GM18907 (cell line): ENCODE measurements at regions not wholly inside any gene's neighbourhood (a gene's known extent, or its start where the extent isn't known, plus 50 kb on each side); places are given as distances from the start of the nearest gene placed in this dataset.

Experiments used
- ATAC-seq: cut with Tn5 transposase; IDR thresholded peaks from one replicate; pipeline ENCODE4 v1.9.1; 2021; ENCODE audit warnings: mild to moderate bottlenecking, moderate library complexity; ENCODE audit not compliant: unreplicated experiment

- peak; percentile 64 for ATAC-seq
These were observed 460.0 kb downstream of the FOXO1 start for GRCh38 chr13:40206241-40207000.

DNA sequence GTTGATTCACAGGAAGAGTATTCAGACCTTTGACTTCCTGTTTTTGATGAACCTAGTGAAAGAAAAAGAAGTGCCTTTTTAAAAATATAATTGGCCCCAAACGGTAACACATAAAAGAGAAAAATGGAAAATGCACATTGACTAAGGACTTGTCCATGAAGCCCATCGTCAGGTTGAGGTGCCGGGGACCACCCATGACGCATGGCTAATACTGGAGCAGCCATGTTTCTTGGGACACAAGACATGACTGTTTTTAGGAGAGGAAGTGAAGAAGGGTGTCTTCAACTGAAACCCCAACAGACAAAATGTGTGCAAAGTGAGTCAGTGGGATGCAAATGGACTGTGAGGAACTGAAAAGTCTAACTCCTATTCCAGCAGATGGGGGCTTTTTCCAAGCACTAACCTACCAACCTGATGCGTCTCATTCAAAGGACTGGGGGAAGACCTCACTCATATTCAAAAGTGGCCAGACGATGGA, 459.4 kb downstream of the FOXO1 start:
- ATAC-seq, result peak; percentile 77

DNA sequence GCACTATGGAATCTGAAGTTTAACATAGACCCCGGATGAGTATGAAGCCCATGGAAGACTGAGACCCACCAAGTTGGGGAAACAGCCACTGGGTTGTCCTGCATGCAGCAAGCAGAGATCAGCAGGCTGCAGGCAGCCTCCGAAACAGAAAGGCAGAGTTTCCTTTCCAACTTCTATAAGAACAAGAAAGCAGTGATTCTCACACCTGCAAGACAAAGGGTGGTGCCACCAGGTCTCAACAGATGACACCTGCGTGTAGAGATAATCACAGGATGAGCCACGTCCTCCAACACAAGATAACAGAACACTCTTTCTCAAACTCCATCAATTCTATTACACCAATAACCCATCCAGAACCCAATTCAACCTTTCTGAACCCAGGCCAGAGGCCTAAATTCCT, 457.9 kb downstream of the FOXO1 start:
- no peak for ATAC-seq

DNA sequence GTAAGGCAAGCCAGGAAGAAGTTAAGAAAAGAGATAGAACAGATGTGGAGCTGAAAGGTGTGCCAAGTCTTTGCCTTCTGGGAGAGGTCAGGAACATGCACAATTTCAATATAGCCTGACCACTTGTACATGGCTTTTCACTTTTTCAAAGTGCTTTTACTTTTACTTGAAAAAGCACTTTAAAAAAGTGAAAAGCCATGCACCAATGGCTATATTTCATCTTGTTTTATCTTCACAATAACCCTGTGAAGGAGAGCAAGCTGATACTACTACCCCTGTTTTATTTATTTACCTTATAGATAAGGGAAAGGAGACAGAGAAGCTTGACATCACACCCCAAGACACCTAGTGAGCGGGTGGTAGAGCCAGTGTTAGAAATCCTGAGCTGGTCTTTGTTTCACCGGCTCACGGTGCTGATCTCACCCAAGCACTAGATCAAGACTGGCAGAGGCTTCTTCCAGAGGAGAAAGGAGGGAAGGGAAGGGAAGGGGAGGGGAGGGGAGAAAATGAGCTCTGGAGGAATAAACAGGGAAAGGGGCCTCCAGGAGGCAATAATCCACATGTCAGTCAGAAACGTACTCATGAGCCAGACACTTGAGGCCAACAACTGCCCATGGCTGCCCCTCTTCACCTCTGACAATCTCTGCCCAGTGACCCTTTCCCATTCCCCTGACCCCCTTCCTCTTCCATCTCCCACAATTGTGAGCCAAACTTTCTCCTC, 455.4 kb downstream of the FOXO1 start:
- ATAC-seq, result no peak

GRCh38 chr13:40211586-40211968, 454.9 kb downstream of the FOXO1 start:
- ATAC-seq, result no peak

DNA sequence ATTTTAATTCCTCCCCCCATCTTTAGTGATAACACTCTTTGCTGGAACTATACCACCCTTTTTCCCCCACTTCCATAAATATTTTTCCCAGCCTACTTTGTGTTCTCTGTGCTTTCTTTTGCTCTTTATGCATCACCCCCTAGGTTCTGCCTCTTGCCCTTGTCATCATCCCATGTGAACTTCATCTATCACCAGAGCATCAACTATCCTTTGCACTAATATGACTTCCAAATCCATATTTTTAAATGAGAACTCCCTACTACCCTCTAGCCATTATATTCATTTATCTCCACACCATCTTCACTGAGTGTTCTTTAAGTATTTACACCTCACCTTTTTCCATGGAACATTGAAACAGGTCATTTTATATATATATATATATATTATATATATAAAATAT, 452.7 kb downstream of the FOXO1 start:
- no peak for ATAC-seq

GRCh38 chr13:40215311-40215710, 451.1 kb downstream of the FOXO1 start:
- ATAC-seq, result no peak

GRCh38 chr13:40215747-40216146, 450.7 kb downstream of the FOXO1 start:
- ATAC-seq, result no peak

GRCh38 chr13:40217675-40218074, 448.8 kb downstream of the FOXO1 start:
- no peak for ATAC-seq

DNA sequence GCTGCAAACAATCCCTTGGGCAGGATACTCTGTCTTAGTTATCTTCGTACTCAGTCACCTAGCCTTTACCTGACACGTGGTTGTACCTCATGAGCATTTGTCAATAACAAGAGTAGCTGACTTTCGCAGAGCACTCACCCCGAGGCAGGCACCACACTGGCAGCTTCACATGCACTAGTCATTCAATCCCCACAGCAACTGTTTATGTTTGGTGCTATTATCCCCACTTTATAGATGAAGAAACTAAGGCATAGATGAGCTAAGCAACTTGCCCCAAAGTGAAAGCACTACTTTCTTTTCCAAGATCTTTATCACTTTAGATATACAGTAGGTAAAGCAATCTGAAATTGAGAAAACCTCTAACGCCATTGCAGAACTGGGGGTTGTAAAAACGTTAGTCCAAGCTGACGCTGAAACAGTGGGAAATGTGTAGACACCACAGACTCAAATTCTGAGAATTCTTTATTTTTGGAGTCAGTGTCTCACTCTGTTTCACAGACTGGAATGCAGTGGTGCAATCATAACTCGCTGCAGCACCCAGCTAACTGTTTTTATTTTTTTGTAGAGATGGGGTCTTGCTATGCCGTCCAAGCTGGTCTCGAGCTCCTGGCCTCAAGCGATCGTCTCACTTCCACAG, 446.0 kb downstream of the FOXO1 start:
- ATAC-seq, result no peak

DNA sequence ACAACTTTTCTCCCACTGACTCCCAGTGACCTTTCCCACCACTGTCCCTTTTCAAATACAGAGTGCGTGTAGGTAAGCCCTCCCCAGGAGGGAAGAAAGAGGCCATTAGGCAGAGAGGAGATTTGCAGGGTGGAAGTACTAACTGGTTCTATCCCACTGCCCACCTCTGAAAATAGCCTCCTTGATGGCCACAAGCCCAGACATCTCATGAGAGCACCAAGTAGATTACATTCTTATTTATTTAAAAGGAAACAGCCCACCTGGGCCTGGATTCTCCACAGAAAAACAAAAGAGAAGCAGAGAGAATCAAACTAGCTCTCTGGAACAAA, 445.3 kb downstream of the FOXO1 start:
- no peak for ATAC-seq

- no peak for ATAC-seq
These were observed 444.8 kb downstream of the FOXO1 start for GRCh38 chr13:40221460-40222201.

- no peak for ATAC-seq
These were observed 442.9 kb downstream of the FOXO1 start for GRCh38 chr13:40223585-40223984.

- no peak for ATAC-seq
These were observed 437.9 kb downstream of the FOXO1 start for GRCh38 chr13:40228496-40228895.

DNA sequence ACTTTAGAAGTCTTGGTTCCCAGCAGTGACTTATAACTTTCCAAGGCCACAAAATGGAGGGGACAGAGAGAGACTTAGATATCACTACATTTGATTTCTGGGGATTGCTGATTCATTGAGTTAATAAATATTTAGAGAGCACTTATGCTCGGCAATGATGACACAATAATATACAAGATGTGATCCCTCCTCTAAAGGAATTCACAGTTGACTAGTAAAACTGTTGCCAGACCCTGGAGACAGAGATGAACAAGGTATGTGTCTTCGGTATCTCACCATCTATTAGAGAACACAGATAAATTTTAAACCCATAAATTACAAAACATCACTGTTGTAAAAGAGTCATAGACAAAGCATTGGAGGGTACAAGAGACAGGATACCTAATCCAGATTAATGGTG, 437.5 kb downstream of the FOXO1 start:
- ATAC-seq, result no peak

- no peak for ATAC-seq
These were observed 435.6 kb downstream of the FOXO1 start for GRCh38 chr13:40230833-40231266.

DNA sequence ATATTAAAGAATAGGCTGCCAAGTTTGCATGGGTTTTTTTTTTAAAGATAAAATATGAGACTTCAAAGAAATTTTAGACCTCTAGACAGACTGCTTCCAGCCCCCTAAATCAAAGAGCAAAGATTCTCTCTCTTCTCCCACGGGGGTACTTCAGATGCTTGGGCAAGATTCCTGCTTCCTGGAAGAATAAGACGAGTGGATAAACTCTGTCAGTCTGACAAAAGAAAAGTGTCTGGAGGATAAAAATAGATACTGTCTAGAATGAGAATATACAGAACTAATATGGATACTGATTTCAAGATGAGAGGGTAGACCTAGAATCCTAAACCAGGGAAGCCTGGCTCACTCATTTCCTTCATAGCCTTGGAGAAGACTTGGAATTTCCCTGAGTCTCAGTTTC, 435.1 kb downstream of the FOXO1 start:
- no peak for ATAC-seq

DNA sequence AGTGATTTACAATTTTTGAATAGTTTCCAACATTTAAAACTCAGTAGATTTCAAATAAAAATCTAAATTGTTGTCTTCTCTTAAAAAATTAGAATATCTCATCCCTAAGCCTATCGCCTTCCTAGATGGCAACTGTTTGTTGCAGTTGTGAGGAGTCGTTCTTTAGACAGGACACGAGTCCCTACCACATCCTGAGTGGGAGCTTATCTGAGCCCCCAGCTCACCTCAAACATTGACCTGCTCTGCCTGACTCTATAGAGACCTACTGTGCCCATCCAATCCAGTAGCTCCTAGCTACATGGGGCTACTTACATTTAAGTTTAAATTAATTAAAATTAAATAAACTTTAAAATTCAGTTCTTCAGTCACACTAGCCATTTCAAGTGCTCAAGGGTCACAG, 434.7 kb downstream of the FOXO1 start:
- ATAC-seq, result no peak

DNA sequence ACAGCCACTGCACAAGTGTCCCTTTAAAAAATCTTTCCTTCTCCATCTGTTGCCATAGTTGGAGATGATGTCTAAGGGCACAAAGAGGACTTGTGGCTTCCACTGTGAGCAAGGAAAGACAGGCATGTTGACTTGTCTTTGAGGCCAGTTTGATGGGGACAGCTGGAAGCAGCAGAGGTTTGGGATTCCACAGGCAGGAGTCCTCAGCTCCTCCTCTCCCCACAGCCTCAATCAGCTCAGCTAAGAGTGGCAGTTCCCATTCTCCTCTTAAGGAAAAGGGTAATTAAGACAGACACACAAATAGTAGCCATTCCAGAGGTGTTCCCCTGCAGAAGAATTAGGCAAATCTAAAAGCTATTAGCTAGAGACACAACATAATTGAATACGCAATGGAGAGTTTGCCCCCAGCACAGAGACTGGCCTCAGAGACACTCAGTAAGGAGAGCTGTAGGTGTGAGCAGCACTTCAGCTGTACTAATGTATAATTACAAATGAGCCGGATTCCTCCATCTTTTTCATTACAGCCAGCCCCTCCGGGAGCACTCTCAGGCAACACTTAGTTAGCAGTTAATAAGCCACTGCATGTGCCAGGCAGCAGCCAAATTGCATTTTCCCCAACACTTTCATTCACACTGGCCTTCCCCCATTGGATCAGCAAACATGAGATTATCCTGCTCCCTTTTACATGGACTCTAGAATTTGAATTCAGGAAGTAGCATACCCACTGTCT, 434.0 kb downstream of the FOXO1 start:
- no peak for ATAC-seq

GRCh38 chr13:40233731-40234195, 432.7 kb downstream of the FOXO1 start:
- no peak for ATAC-seq
